Testis (tissue), 2 donors: ENCODE measurements at regions not wholly inside any gene's neighbourhood (a gene's known extent, or its start where the extent isn't known, plus 50 kb on each side); places are given as distances from the start of the nearest gene placed in this dataset.

ENCODE experiments used
- DNase-seq: peaks from one replicate; pipeline ENCODE4 v3.0.0-alpha.2; 2019
- H3K27ac ChIP-seq, 2 donors: fragments of 200-600 bp; sonication (generic); one replicate each; pipeline ENCODE4 v1.5.1; 2019
- H3K27me3 ChIP-seq: fragments of 200-600 bp; sonication (generic); one replicate; pipeline ENCODE4 v1.5.1; 2019
- H3K36me3 ChIP-seq: fragments of 200-600 bp; sonication (generic); one replicate; pipeline ENCODE4 v1.5.1; 2017; ENCODE audit warnings: low read depth; ENCODE audit errors: missing control alignments
- H3K4me1 ChIP-seq: fragments of 200-600 bp; sonication (generic); one replicate; pipeline ENCODE4 v1.5.1; 2019
- H3K4me3 ChIP-seq, 2 donors: fragments of 200-600 bp; sonication (generic); one replicate each; pipeline ENCODE4 v1.5.1; 2017 to 2019
- H3K9me3 ChIP-seq: fragments of 200-600 bp; sonication (generic); one replicate; pipeline ENCODE4 v1.5.1; 2017
- POLR2A ChIP-seq: fragments of 450-650 bp; IDR thresholded peaks from one replicate; pipeline ENCODE4 v1.6.1; 2017; ENCODE audit warnings: antibody characterized with exemption, mild to moderate bottlenecking, moderate library complexity
- WGBS, 2 donors: methylation state at CpG; one replicate each; pipeline ENCODE4 v1.1.5; 2018; 5-methylcytosine and 5-hydroxymethylcytosine counted together
- intact Hi-C: fragments of 100-400 bp; cut with DNase I; formaldehyde crosslinking; loops from one replicate; pipeline ENCODE4 v1.15.1; 2023; ENCODE audit warnings: low total_unique reads
- TF ChIP-seq, protein P1 (sequence below), 3 experiments: fragments of 450-650 bp in 2 of 3; fragments of 200-600 bp in 1 of 3; sonication (generic) in 1 of 3; IDR thresholded peaks; one replicate each; pipeline ENCODE4 v1.5.1; 2016 to 2019; ENCODE audit warnings: antibody characterized with exemption in 3 of 3, mild to moderate bottlenecking in 2 of 3, moderate library complexity in 1 of 3

DNA sequence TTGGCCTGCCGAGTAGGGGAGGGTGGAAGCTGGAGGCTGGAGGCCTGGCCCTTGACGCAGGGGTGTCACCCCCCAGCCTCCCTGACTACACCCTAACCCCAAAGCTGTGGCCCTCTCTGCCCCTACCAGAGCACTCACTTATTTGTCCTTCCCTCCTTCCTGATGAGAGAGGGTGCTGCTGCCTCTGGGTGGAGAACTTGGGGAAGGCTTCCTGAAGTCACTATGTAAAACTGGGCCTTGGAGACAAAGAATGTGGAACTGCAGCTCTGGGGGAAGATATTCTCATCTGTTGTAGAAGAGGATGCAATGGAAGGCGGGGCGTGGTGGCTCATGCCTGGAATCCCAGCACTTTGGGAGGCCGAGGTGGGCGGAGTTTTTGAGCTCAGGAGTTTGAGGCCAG is 485.2 kb downstream of the ZNF536 start:
- intact Hi-C loops, result no loop called here
- Histone ChIP-seq H3K27me3 (no peaks in the 10 kb centered on the region), H3K36me3 (no peaks in the 10 kb centered on the region), H3K9me3 (no peaks in the 10 kb centered on the region), H3K27ac (no peak overlapping the region), H3K4me3 (no peak overlapping the region), H3K4me1 (no peaks in the 10 kb centered on the region)
- 91 to 94% methylated on average over 6 of the region's 6 CpGs for WGBS, 2 donors
- TF ChIP-seq POLR2A, result no peak
- TF ChIP-seq, protein P1, sequence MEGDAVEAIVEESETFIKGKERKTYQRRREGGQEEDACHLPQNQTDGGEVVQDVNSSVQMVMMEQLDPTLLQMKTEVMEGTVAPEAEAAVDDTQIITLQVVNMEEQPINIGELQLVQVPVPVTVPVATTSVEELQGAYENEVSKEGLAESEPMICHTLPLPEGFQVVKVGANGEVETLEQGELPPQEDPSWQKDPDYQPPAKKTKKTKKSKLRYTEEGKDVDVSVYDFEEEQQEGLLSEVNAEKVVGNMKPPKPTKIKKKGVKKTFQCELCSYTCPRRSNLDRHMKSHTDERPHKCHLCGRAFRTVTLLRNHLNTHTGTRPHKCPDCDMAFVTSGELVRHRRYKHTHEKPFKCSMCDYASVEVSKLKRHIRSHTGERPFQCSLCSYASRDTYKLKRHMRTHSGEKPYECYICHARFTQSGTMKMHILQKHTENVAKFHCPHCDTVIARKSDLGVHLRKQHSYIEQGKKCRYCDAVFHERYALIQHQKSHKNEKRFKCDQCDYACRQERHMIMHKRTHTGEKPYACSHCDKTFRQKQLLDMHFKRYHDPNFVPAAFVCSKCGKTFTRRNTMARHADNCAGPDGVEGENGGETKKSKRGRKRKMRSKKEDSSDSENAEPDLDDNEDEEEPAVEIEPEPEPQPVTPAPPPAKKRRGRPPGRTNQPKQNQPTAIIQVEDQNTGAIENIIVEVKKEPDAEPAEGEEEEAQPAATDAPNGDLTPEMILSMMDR (IDR thresholded peaks at IDR 0.05), result no peak
- no peak for DNase-seq

DNA sequence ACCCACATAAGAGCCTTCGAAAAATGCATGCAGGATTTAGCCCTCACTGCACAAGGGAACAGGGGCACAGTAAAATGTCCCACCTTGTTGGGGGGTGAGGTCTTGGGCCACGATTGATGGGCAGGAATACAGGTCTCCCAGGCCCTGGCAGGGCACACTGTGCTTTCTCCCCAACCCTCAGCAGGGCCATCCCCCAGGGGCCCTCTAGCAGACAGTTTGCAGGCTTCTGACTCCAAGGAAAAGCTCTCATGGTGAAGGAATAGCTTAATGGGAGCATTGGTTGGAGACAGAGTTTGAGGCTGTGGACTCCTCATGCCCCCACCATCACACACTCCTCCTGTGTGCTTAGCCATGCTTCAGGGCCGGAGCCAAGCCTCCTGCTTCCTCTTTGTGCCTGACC is 484.6 kb downstream of the ZNF536 start:
- Histone ChIP-seq H3K4me1 (no peaks in the 10 kb centered on the region), H3K27me3 (no peaks in the 10 kb centered on the region), H3K36me3 (no peaks in the 10 kb centered on the region), H3K4me3 (no peak overlapping the region), H3K27ac (no peak overlapping the region), H3K9me3 (no peaks in the 10 kb centered on the region)
- WGBS, 2 donors, result 83 to 90% methylated on average over 2 to 3 of the region's 3 CpGs
- no peak for DNase-seq
- intact Hi-C loops, result no loop called here
- TF ChIP-seq, protein P1 (IDR thresholded peaks at IDR 0.05), result no peak
- TF ChIP-seq POLR2A, result no peak

DNA sequence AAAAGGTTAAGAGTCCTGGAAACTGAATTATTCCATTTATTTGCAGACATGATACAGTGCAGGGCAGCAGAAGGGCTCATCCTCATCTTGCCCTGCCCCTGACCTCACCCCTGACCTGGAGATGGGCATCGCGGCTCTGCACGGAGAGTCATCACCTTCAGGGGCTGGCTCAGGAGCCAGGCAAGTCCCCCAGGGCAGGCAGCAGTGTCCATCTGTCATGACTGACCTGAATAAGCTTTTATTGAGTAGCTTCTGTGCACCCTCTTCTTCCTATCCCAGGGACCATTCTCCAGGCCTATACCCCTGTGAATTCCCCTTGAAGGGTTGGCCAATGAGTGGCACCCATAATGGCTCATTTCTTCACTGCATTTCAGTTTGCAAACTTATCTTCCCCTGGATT is 484.2 kb downstream of the ZNF536 start:
- 69 to 77% methylated on average over 3 of the region's 3 CpGs for WGBS, 2 donors
- H3K4me1 ChIP-seq, result no peaks in the 10 kb centered on the region
- DNase-seq, result no peak
- H3K27me3 ChIP-seq, result no peaks in the 10 kb centered on the region
- no peak overlapping the region for H3K4me3 ChIP-seq
- intact Hi-C loops, result no loop called here
- TF ChIP-seq, protein P1 (IDR thresholded peaks at IDR 0.05), result no peak
- no peak for TF ChIP-seq POLR2A
- no peaks in the 10 kb centered on the region for H3K36me3 ChIP-seq
- H3K27ac ChIP-seq, result no peak overlapping the region
- no peaks in the 10 kb centered on the region for H3K9me3 ChIP-seq

DNA sequence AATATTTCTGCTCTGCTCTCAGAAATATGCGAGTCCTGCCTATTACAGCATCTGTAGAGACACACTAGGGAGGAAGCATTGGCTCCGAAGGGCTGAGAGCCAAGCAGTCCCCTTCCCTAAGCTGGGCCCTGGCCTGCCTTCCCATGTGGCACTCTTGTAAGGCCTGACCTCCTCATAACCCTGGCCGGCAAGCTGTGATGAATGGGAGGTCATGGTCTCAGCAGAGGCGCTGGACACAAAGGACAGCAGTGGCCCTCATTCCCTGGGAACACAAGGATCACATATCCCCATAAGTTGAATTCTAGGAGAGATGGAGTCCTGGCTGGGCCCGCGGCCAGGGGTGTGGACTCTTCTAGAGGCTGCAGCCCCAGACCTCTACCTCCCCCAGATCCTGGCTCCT is 483.3 kb downstream of the ZNF536 start:
- no peaks in the 10 kb centered on the region for H3K36me3 ChIP-seq
- 44 to 68% methylated on average over 4 to 6 of the region's 6 CpGs for WGBS, 2 donors
- H3K4me1 ChIP-seq, result no peaks in the 10 kb centered on the region
- no peak for TF ChIP-seq POLR2A
- TF ChIP-seq, protein P1 (IDR thresholded peaks at IDR 0.05), result no peak
- no peaks in the 10 kb centered on the region for H3K27me3 ChIP-seq
- intact Hi-C loops, result no loop called here
- no peak overlapping the region for H3K27ac ChIP-seq
- H3K4me3 ChIP-seq, result no peak overlapping the region
- no peaks in the 10 kb centered on the region for H3K9me3 ChIP-seq
- no peak for DNase-seq

DNA sequence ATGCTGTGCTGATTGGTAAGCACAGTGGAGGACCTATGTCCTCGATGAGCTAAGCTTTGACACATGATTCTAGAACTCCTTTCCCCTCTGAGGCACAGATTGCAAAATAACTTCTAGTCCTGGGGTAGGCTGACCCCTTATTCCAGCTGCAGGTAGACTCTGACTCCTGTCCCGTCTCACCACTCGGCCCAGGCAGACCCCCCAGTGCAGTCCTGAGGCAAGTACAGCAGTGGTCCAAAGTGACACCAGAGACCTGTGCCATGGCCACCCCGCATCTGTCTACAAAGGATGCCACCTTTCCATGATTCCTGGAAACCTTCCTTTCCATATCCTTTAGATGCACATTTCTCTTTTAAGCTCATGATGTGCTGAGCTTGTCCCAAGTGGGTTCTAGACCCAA is 482.5 kb downstream of the ZNF536 start:
- H3K4me1 ChIP-seq, result no peaks in the 10 kb centered on the region
- H3K27ac ChIP-seq, result no peak overlapping the region
- 97 to 99% methylated on average over 3 to 4 of the region's 4 CpGs for WGBS, 2 donors
- TF ChIP-seq POLR2A, result no peak
- TF ChIP-seq, protein P1 (IDR thresholded peaks at IDR 0.05), result no peak
- H3K4me3 ChIP-seq, result no peak overlapping the region
- intact Hi-C loops, result no loop called here
- no peak for DNase-seq
- no peaks in the 10 kb centered on the region for H3K36me3 ChIP-seq
- no peaks in the 10 kb centered on the region for H3K9me3 ChIP-seq
- H3K27me3 ChIP-seq, result no peaks in the 10 kb centered on the region
